Endothelial cell of umbilical vein (primary cell): ENCODE measurements at regions not wholly inside any gene's neighbourhood (a gene's known extent, or its start where the extent isn't known, plus 50 kb on each side); places are given as distances from the start of the nearest gene placed in this dataset.

Experiments
- BruUV-seq: library from RNA; stranded (reverse); fragments of 400-500 nt; replicated peaks from 2 replicates; lab custom pipeline; 2021; lab: Mats Ljungman, UMichigan
- CTCF ChIA-PET: fragments of 300-600, 350-600 bp; sonication (Branson Sonifier 250); formaldehyde crosslinking; loops from one replicate; lab custom pipeline; 2021; ENCODE audit warnings: antibody characterized with exemption, inconsistent platforms; lab: Charles Lee
- POLR2A ChIA-PET: fragments of 300-600, 350-600 bp; sonication (Branson Sonifier 250); formaldehyde crosslinking; loops from one replicate; lab custom pipeline; 2021; ENCODE audit warnings: antibody characterized with exemption, inconsistent platforms; lab: Charles Lee
- DNase-seq: peaks from one replicate; pipeline ENCODE4 v3.0.0-alpha.2; 2011; ENCODE audit warnings: low read depth, low spot score
- FAIRE-seq: peaks from 2 replicates; lab custom pipeline; 2011; peaks lifted over from hg19 to GRCh38; lab: Jason Lieb, UNC
- H2AFZ ChIP-seq: 2 replicates; pipeline ENCODE4 v1.6.0; 2012; ENCODE audit warnings: low read depth, low read length, control low read depth, inconsistent platforms
- H3K27ac ChIP-seq: 2 replicates; pipeline ENCODE4 v1.5.1; 2011; ENCODE audit warnings: low read depth, mild to moderate bottlenecking, control low read depth, low read length, moderate library complexity; ENCODE audit not compliant: insufficient read depth
- H3K27me3 ChIP-seq, 2 experiments: 2 replicates each; pipeline versions ENCODE4 v1.6.0 to v1.6.1; 2011; ENCODE audit warnings: low read length in 2 of 2, mixed read lengths in 1 of 2; ENCODE audit not compliant: control insufficient read depth in 2 of 2, insufficient read depth in 2 of 2
- H3K36me3 ChIP-seq, 2 experiments: 2 replicates in 1 of 2; 3 replicates in 1 of 2; pipeline ENCODE4 v1.5.1; 2011; ENCODE audit warnings: low read length in 2 of 2, mild to moderate bottlenecking in 1 of 2, moderate library complexity in 1 of 2; ENCODE audit not compliant: control insufficient read depth in 2 of 2, insufficient read depth in 2 of 2; ENCODE audit errors: extremely low read depth in 1 of 2
- H3K4me1 ChIP-seq: 3 replicates; pipeline ENCODE4 v1.5.1; 2011; ENCODE audit warnings: mild to moderate bottlenecking, low read length; ENCODE audit not compliant: control insufficient read depth, insufficient read depth; ENCODE audit errors: extremely low read depth
- H3K4me2 ChIP-seq: 2 replicates; pipeline ENCODE4 v1.6.1; 2011; ENCODE audit warnings: low read length, control low read depth, mixed read lengths; ENCODE audit not compliant: insufficient read depth
- H3K4me3 ChIP-seq, 3 experiments: fragments of 200-600 bp in 1 of 3; sonication (generic), shearing (Covaris generic) in 1 of 3; replicated peaks in 1 of 3; 2 replicates each; pipeline ENCODE4 v1.5.1; 2011 to 2016; ENCODE audit warnings: control low read depth in 3 of 3, low read length in 3 of 3, mild to moderate bottlenecking in 2 of 3, inconsistent platforms in 1 of 3, low read depth in 1 of 3, moderate library complexity in 1 of 3; ENCODE audit not compliant: insufficient read depth in 1 of 3
- H3K79me2 ChIP-seq: 2 replicates; pipeline ENCODE4 v1.6.0; 2012; ENCODE audit warnings: low read length, inconsistent platforms; ENCODE audit not compliant: control insufficient read depth, insufficient read depth
- H3K9ac ChIP-seq: replicated peaks from 2 replicates; pipeline ENCODE3; 2011; ENCODE audit warnings: low read length, control low read depth; ENCODE audit not compliant: insufficient read depth; ENCODE audit errors: extremely low read depth
- H3K9me1 ChIP-seq: replicated peaks from 3 replicates; pipeline ENCODE4 v1.6.0; 2011; ENCODE audit warnings: mild to moderate bottlenecking, low read length; ENCODE audit not compliant: control insufficient read depth, insufficient read depth; ENCODE audit errors: extremely low read depth
- H3K9me3 ChIP-seq: replicated peaks from 2 replicates; pipeline ENCODE4 v1.5.1; 2012; ENCODE audit warnings: low read length, inconsistent platforms; ENCODE audit not compliant: control insufficient read depth, insufficient read depth
- H4K20me1 ChIP-seq: replicated peaks from 2 replicates; pipeline ENCODE3; 2011; ENCODE audit warnings: mild to moderate bottlenecking, low read length; ENCODE audit not compliant: control insufficient read depth, insufficient read depth; ENCODE audit errors: extremely low read depth
- EZH2 ChIP-seq: IDR thresholded peaks from 2 replicates; pipeline ENCODE4 v1.6.1; 2012; ENCODE audit warnings: borderline replicate concordance, low read depth, mild to moderate bottlenecking, moderate library complexity, low read length, inconsistent platforms; ENCODE audit not compliant: severe bottlenecking
- FOS ChIP-seq: IDR thresholded peaks from 2 replicates; pipeline ENCODE4 v1.6.1; 2011; ENCODE audit warnings: mild to moderate bottlenecking, low read length, moderate library complexity, borderline replicate concordance; ENCODE audit not compliant: insufficient read depth
- GATA2 ChIP-seq: IDR thresholded peaks from 2 replicates; pipeline ENCODE4 v1.7.0; 2011; ENCODE audit warnings: low read depth, mild to moderate bottlenecking, moderate library complexity, mixed read lengths, low read length; ENCODE audit not compliant: insufficient read length, insufficient read depth
- JUN ChIP-seq: IDR thresholded peaks from 2 replicates; pipeline ENCODE4 v1.6.1; 2011; ENCODE audit warnings: borderline replicate concordance, low read depth; ENCODE audit not compliant: insufficient read length, insufficient read depth
- MYC ChIP-seq: IDR thresholded peaks from one replicate; pipeline ENCODE4 v1.6.1; 2011; ENCODE audit warnings: mild to moderate bottlenecking, low read depth, low read length
- POLR2A ChIP-seq: IDR thresholded peaks from 2 replicates; pipeline ENCODE4 v1.6.1; 2012; ENCODE audit warnings: low read depth, mild to moderate bottlenecking, control low read depth, low read length
- POLR2AphosphoS5 ChIP-seq: IDR thresholded peaks from 2 replicates; pipeline ENCODE4 v1.6.1; 2012; ENCODE audit warnings: low read depth, mild to moderate bottlenecking, control low read depth, low read length, moderate library complexity; ENCODE audit not compliant: insufficient read depth
- dilution Hi-C: fragments of 300-500 bp; cut with MboI; formaldehyde crosslinking; loops from one replicate; pipeline ENCODE4 v1.15.0; 2019; ENCODE audit warnings: low sequenced_read_pairs; ENCODE audit not compliant: extremely low pct_ligation_motif_present
- intact Hi-C: fragments of 100-400 bp; cut with micrococcal nuclease; formaldehyde crosslinking; loops from one replicate; pipeline ENCODE4 v1.10.0; 2022
- TF ChIP-seq, protein P1 (sequence below), 2 donors: IDR thresholded peaks; 1 replicate in 1 of 2; 2 replicates in 1 of 2; pipeline ENCODE4 v1.5.1; 2011; ENCODE audit warnings: low read length in 2 of 2, mild to moderate bottlenecking in 2 of 2, moderate library complexity in 2 of 2, control low read depth in 1 of 2, inconsistent platforms in 1 of 2, low read depth in 1 of 2; ENCODE audit not compliant: insufficient read depth in 1 of 2; ENCODE audit errors: extremely low read depth in 1 of 2
- TF ChIP-seq, protein P2 (sequence below): IDR thresholded peaks from 2 replicates; pipeline ENCODE4 v1.6.1; 2011; ENCODE audit not compliant: insufficient read depth, insufficient read length

DNA sequence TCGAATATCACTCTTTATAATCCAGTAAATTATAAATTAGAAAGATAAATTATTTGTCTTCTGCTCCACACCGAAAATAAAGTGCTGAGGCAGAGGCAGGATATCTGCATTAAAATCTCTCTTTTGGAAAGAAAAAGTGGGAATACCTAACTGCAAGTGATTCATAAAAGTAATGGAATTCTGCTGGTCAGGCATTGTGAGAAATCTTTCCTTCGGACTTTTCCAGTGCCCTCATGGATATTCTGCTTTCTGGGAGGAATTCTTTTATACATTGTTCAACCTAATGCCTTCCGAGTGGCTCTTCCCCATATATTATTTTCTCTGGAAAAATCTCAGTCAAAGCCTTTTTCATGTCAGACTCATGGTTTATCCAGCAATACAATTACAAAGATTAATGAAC, 158.3 kb upstream of the RNPC3 start:
- no peaks in the 10 kb centered on the region for H3K27me3 ChIP-seq
- H3K4me1 ChIP-seq = no peaks in the 10 kb centered on the region
- dilution Hi-C loops = no loop called here
- no peaks in the 10 kb centered on the region for H3K79me2 ChIP-seq
- no peak overlapping the region for H3K4me3 ChIP-seq
- H3K9me3 ChIP-seq = no peaks in the 10 kb centered on the region
- FAIRE-seq = no peak
- intact Hi-C loops = no loop called here
- no peak for DNase-seq
- ChIA-PET CTCF (no interaction called here), POLR2A (no interaction called here)
- H2AFZ ChIP-seq = no peak overlapping the region
- no peaks in the 10 kb centered on the region for H4K20me1 ChIP-seq
- H3K9ac ChIP-seq = no peak overlapping the region
- TF ChIP-seq GATA2 (no peak), EZH2 (no peak), JUN (no peak), MYC (no peak), POLR2A (no peak), FOS (no peak), POLR2AphosphoS5 (no peak)
- TF ChIP-seq, protein P1, sequence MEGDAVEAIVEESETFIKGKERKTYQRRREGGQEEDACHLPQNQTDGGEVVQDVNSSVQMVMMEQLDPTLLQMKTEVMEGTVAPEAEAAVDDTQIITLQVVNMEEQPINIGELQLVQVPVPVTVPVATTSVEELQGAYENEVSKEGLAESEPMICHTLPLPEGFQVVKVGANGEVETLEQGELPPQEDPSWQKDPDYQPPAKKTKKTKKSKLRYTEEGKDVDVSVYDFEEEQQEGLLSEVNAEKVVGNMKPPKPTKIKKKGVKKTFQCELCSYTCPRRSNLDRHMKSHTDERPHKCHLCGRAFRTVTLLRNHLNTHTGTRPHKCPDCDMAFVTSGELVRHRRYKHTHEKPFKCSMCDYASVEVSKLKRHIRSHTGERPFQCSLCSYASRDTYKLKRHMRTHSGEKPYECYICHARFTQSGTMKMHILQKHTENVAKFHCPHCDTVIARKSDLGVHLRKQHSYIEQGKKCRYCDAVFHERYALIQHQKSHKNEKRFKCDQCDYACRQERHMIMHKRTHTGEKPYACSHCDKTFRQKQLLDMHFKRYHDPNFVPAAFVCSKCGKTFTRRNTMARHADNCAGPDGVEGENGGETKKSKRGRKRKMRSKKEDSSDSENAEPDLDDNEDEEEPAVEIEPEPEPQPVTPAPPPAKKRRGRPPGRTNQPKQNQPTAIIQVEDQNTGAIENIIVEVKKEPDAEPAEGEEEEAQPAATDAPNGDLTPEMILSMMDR (IDR thresholded peaks at IDR 0.05; ENCODE audit: extremely low read depth in 1 of 2, insufficient read depth in 1 of 2, low read depth in 1 of 2, low read length in 2 of 2) = no peak
- TF ChIP-seq, protein P2, sequence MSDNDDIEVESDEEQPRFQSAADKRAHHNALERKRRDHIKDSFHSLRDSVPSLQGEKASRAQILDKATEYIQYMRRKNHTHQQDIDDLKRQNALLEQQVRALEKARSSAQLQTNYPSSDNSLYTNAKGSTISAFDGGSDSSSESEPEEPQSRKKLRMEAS = no peak
- no TSS peak for BruUV-seq
- H3K9me1 ChIP-seq = no peaks in the 10 kb centered on the region
- H3K36me3 ChIP-seq = no peaks in the 10 kb centered on the region
- no peak overlapping the region for H3K4me2 ChIP-seq
- no peak overlapping the region for H3K27ac ChIP-seq
